ENCODE measurements at regions not wholly inside any gene's neighbourhood (a gene's known extent, or its start where the extent isn't known, plus 50 kb on each side); places are given as distances from the start of the nearest gene placed in this dataset.

DNA sequence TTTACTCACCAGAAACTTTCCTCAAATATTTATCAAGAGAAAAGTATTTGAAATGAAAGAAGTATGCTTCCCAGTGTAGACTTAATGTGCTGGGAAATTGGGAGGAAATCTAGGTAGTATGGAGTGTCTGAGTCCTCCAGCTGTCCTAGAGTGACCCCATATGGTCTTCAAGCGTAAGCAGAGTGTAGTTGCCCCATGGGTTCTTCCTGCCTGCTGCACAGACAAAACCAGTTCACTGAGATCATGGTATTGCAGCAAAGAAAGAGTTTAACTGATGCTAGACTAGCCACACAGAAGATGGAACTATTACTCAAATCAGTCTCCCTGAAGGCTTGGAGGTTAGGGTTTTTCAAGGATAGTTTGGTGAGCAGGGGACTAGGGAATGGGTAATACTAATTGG lies 114.9 kb upstream of the PRLR start:
- no peak for DNase-seq (ENCODE audit: low read depth, low spot score)
- no peak for TF ChIP-seq SRF (IDR thresholded peaks at IDR 0.05; ENCODE audit: low read depth)
- TF ChIP-seq SIN3A (IDR thresholded peaks at IDR 0.05; ENCODE audit: low read depth) = no peak
- TF ChIP-seq, protein P1, sequence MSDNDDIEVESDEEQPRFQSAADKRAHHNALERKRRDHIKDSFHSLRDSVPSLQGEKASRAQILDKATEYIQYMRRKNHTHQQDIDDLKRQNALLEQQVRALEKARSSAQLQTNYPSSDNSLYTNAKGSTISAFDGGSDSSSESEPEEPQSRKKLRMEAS (IDR thresholded peaks at IDR 0.05) = no peak
- no peak for TF ChIP-seq RAD21 (IDR thresholded peaks at IDR 0.05; ENCODE audit: low read depth)
- no peak for TF ChIP-seq ELF1 (IDR thresholded peaks at IDR 0.05; ENCODE audit: borderline replicate concordance, low read depth)
- TF ChIP-seq, protein P2, sequence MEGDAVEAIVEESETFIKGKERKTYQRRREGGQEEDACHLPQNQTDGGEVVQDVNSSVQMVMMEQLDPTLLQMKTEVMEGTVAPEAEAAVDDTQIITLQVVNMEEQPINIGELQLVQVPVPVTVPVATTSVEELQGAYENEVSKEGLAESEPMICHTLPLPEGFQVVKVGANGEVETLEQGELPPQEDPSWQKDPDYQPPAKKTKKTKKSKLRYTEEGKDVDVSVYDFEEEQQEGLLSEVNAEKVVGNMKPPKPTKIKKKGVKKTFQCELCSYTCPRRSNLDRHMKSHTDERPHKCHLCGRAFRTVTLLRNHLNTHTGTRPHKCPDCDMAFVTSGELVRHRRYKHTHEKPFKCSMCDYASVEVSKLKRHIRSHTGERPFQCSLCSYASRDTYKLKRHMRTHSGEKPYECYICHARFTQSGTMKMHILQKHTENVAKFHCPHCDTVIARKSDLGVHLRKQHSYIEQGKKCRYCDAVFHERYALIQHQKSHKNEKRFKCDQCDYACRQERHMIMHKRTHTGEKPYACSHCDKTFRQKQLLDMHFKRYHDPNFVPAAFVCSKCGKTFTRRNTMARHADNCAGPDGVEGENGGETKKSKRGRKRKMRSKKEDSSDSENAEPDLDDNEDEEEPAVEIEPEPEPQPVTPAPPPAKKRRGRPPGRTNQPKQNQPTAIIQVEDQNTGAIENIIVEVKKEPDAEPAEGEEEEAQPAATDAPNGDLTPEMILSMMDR (IDR thresholded peaks at IDR 0.05 in 2 of 3, conservative IDR thresholded peaks at IDR 0.05 in 1 of 3; ENCODE audit: borderline replicate concordance in 1 of 3, insufficient read depth in 1 of 3, low read depth in 2 of 3, low read length in 2 of 3) = no peak
- no peak for TF ChIP-seq POLR2A (IDR thresholded peaks at IDR 0.05; ENCODE audit: borderline replicate concordance, extremely low read depth, insufficient read depth, insufficient read length)
- TF ChIP-seq ZNF274 (IDR thresholded peaks at IDR 0.05; ENCODE audit: low read depth, low read length) = no peak
- TF ChIP-seq EZH2 (IDR thresholded peaks at IDR 0.05) = no peak
- no peak for TF ChIP-seq SP1 (IDR thresholded peaks at IDR 0.05; ENCODE audit: low read depth)
- no peak for TF ChIP-seq CEBPB (IDR thresholded peaks at IDR 0.05; ENCODE audit: low read depth)
- no peak for TF ChIP-seq FOSL1 (IDR thresholded peaks at IDR 0.05; ENCODE audit: low read depth)
- no peak for TF ChIP-seq JUND (IDR thresholded peaks at IDR 0.05)
- TF ChIP-seq, protein P3, sequence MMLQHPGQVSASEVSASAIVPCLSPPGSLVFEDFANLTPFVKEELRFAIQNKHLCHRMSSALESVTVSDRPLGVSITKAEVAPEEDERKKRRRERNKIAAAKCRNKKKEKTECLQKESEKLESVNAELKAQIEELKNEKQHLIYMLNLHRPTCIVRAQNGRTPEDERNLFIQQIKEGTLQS (IDR thresholded peaks at IDR 0.05) = no peak
- Histone ChIP-seq H3K4me1 (ENCODE audit: control insufficient read depth in 1 of 2, insufficient read depth in 2 of 2, low read length in 2 of 2) (no peaks in the 10 kb centered on the region), H3K27me3 (ENCODE audit: insufficient read depth, low read length) (no peaks in the 10 kb centered on the region), H3K27ac (ENCODE audit: low read depth, low read length) (no peak overlapping the region), H3K9ac (ENCODE audit: low read length) (no peak overlapping the region), H4K20me1 (ENCODE audit: insufficient read depth) (no peaks in the 10 kb centered on the region), H2AFZ (ENCODE audit: low read depth, low read length, poor library complexity, severe bottlenecking) (no peak overlapping the region), H3K9me2 (ENCODE audit: insufficient read depth) (no peaks in the 10 kb centered on the region), H3K4me2 (ENCODE audit: low read length) (no peak overlapping the region), H3K79me2 (ENCODE audit: insufficient read depth, low read length) (no peaks in the 10 kb centered on the region), H3K9me3 (ENCODE audit: control insufficient read depth in 1 of 2, insufficient read depth in 1 of 2, low read depth in 1 of 2, low read length in 2 of 2) (no peaks in the 10 kb centered on the region), H3K36me3 (ENCODE audit: control insufficient read depth in 1 of 2, insufficient read depth in 2 of 2, low read length in 2 of 2) (no peaks in the 10 kb centered on the region), H3K4me3 (replicated peaks in 1 of 2; ENCODE audit: low read depth in 1 of 2, low read length in 2 of 2) (no peak overlapping the region)
- POLR2A ChIA-PET = no interaction called here
- BruUV-seq (replicated peaks) = no TSS peak
- RAD21 ChIA-PET (ENCODE audit: low non-redundant PET in 1 of 2, low total read pairs in 2 of 2, uncharacterized antibody in 2 of 2, unreplicated experiment in 2 of 2) = no interaction called here
- ATAC-seq = no peak
- CTCF ChIA-PET = no interaction called here
- intact Hi-C loops (cut with micrococcal nuclease) = no loop called here

All from HCT116 (cell line).